CD4-positive, alpha-beta T cell treated with Interleukin-6 at 100 ng/mL for 8 hours (primary cell): ENCODE measurements at regions not wholly inside any gene's neighbourhood (a gene's known extent, or its start where the extent isn't known, plus 50 kb on each side); places are given as distances from the start of the nearest gene placed in this dataset.
"Not testable (repeated sequence)": the region's sequence is repeated elsewhere in the genome, so short reads cannot be mapped to it uniquely, and the experiment has no call there.

Experiments used
- DNase-seq: peaks from one replicate; pipeline ENCODE4 v3.0.0-alpha.2; 2020; ENCODE audit warnings: mixed read lengths, low spot score

DNA sequence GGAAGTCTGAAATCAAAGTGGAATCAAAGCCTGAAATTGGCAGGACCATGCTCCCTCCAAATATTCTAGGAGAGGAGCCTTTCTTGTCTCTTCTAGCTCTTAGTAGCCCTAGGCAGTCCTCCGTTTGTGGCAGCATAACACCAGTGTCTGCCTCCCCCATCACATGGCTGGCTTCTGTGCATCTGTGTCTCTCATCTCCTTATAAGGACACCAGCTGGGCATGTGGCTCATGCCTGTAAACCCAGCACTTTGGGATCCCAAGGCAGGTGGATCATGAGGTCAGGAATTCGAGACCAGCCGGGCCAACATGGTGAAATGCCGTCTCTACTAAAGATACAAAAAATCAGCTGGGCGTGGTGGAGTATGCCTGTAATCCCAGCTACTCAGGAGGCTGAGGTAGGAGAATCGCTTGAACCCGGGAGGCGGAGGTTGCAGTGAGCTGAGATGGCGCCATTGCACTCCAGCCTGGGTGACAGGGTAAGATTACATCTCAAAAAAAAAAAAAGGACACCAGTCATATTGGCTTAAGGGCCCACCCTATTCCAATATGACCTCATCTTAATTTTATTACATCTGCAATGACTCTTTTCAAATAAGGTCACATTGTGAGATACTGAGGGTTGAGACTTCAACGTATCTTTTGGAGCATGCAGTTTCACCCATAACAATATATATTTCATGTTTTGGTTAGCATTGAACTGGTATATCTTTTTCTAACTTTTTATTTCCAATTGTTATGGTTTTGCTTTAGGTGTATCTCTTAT lies 148.0 kb upstream of the TPM1 start:
- DNase-seq = no peak

DNA sequence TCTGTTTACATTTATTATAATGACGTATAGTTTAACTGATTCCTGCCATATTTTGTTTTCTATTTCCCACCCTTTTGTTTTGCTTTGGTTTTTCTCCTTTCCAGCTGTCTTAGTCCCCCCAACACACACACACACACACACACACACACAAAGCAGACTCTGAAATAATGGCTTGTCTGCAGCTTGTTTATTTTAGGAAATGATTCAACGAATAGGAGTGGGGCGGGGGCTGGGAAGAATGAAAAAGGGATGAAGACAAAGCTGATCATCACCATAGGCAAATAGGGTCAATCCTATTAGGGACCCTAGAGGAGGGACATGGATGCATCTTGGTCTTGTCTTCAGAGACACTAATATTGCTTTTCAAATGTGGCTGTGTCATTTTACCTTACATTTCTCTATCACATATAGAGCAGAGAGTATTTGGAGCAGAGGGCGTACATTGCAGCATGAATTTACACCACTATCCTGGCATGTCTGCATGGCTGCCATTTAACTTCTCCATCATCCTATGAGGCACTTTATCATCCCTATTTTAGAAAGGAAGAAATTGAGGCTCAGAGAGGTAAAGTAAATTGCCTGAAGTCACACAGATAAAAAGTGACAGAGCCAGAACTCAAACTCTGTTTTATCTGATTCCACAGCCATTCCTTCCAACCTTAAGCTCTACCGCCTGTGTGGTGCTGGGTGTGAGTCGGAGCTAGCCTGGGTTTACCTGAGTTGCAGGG lies 147.2 kb upstream of the TPM1 start:
- no peak for DNase-seq

DNA sequence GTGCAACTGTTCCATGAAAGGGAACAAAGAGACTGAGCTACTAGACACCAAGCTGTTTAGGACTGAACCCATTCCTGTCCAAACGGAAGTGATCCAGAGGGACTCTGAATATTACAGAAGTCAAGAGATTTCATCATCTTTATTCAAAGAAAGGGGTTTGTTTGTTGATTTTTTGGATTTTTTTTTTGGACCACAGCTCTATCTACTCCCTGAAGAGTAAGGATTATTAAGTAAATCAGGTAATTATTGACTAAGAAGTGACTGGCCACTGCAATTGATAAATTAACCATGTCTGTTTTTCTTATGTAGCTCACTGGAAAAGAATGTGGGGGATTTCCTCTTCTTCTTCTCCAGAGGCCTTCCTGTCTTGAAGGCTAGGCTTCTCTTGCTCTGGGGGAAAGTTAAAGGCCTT lies 146.6 kb upstream of the TPM1 start:
- no peak for DNase-seq

DNA sequence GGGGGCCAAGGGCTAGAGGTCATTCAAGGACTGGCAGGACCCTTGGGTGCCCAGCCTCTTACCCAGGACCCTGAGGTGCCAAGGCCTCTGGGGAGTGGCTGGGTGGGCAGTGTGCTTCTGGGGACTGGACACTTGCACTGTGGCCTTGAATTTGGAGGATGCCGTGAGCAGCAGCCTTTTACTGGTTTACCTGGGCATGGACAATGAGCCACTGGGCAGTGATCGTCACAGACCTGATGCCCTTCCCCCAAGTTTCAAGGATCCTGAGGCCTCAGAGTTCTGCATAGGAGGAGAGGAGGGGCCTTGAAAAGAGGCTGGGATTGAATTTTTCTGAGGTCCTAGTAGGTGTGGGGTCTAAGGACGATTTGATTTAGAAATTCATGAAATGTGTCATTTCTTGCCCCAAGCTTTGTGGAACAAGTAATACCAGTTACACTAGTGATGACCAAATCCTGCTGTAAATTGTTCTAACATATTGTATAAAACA lies 146.1 kb upstream of the TPM1 start:
- DNase-seq = no peak

DNA sequence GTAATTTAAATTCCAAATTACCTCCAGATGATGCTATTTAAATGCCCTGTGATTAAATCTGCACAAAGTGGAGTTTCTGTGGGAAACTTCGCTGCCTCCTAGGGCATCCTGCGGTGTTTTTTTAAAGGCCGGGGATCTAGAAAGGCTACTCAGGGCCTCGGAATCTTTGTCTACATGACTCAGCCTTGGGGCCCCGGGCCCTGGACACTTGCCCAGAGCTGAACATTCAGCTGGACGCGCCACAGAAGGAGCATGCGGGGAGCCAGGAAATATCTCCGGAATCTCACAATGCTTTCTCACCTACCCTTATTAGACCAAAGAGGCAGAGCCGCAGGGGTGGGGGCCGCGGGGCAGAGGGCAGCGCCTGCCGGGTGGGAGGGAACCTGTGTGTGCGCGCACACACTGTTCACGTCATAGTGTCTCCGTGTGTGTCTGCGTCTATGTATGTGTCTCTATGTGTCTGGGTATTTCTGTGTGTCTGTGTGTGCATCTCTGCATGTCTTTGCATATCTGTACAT lies 145.5 kb upstream of the TPM1 start:
- DNase-seq = no peak

DNA sequence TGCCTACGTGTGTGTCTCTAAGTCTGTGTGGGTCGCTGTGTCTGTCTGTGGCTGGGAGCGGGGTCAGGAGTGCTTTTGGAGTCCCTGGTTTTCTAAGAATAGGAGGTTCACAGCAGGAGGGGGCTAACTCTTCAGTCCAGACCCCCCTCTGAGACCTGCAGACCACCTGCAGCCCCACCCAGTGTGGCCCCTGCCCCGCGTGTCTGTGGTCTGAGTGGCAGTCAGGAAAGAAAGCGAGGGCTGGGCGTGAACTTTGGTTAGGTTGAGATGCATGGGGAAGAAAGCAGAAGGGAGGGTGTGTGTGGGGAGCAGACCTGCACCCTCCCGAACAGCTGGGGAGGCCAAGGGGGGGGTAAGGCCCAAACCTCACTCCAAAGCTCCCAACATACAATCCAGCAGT lies 144.9 kb upstream of the TPM1 start:
- DNase-seq = no peak

DNA sequence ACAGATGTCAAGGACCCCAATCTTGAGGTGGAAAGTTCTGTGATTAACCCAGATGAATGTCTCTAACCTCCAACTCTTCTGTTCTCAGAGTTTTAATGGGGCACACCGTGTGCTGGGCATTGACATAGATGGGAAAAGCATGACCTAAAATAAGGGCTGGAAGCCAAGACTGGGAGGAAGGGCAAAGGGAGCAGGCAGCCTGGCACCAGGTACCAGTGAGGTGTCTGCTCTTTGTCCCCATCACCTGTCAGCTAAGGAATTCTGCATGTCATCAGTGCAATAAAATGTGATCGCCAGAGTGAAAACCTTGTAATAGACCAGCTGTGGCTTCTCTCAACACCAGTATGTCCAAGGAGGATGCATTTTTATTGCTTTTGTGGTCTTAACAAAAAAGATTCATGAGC lies 143.5 kb upstream of the TPM1 start:
- DNase-seq = no peak

DNA sequence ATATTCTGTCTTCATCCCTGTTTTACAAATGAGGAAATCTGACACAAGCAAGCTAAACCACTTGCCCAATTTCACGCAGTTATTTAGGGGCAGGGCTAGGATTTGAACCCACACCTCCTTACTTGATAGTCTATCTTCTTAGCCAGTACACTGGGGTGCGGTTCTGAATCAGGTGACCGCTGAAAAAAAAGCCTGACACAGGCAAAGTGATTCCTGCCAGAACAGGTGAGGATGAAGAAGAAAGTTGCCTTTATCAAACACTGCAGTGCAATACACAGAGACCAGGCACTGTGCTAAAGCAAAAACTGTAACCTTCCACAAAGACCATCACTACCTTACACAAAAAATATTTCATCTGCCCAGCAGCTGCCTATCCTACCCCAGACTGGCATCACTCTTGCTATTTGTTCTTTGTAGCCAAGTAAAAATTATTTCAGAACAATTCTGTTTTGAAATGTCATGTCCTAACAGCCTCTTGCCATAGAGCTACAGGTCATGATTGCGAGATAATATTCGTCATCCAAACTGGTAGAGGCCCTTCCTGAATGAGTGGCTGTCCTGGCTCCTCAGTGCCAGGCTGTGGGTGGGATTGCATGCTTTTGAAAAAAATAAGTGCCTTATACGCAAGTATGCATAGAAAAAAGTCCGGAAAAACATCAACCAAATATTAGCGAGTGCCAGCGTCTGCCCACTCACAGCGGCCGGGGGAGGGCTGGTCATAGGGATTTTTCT lies 142.3 kb upstream of the TPM1 start:
- DNase-seq = no peak

DNA sequence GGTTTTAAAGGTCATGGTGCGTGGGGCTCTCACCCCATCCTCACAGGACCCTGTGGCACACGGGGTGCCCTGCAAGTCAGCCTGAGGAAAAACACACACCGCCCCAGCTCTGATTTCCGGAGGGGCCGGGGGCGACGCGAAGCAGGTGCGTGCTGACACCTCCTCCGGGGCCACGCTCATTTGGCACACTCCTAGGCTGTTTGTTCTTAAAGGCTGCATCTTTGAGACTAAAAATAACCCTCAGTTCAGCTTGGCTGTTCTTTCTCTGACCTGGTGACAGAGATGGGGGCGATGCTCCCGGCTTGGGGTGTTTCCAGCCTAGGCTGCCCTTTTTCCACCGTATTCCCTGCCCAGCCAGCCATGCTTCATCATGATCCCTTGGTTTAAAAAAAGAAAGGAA lies 141.5 kb upstream of the TPM1 start:
- no peak for DNase-seq

DNA sequence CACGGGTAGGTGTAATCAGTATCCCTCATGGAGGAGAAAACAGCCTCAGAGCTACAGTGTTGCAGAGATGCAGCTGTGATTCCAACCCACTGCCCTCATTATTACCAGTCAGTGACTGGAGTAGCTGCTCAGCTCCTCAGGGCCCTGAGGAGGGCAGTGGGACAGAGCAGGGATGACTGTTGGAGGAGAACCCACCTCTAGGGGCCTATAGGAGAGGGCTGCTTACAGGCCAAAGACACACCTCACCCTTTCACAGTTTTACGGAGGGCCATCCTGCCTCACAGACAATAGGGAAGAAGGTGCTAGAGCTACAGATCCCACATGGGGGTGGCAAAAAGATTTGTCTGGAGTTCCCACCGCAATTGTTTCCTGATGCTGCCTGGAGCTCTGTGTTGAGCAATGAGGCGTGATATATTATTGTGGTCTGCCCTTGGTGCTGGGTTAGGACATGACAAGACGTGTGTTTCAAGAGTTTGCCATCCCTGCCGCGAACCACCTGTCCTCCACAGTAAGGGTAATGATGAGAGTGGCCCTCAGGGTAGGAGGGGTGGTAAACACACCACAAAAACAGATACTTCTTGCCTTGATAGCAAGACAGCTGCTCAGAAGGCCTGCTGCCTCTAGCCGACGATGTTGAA lies 140.5 kb upstream of the TPM1 start:
- DNase-seq = no peak

DNA sequence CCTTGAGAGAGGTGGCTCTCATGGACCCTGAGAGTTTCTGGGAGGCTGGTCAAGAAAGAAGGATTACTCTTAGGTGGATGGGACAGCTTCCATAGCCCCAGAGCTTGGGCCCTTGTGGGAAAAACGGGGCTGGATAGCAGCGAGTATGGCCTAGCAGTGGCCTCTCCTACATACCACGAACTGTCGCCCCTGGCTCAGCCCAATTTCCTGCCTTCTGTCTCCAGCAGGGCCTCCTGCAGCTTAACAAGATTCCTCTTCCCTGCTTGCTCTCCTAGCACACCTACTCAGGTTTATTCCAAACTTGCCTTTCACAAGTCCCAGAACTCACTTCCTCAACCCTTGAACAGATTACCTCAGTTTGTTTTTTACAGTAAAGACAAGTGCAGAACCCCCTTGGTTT lies 139.7 kb upstream of the TPM1 start:
- DNase-seq = no peak

DNA sequence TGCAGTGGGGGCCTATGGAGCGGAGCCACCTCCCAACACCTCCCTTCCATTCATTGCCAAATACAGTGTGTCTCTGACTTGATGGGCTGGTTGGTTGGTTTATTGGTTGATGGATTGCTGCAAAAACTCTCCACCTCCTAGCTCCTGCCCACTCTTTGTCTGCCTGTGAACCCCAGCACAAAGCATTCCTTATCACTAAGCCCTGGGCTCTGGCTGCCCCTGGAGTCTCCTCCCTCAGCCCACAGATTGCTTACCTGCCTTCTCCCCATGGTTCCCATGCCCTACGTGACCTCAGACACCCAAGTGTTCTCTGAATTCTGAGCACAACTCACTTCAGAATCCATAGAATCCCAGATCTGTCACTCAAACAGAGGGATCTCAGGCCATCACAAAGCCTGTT lies 139.1 kb upstream of the TPM1 start:
- no peak for DNase-seq

DNA sequence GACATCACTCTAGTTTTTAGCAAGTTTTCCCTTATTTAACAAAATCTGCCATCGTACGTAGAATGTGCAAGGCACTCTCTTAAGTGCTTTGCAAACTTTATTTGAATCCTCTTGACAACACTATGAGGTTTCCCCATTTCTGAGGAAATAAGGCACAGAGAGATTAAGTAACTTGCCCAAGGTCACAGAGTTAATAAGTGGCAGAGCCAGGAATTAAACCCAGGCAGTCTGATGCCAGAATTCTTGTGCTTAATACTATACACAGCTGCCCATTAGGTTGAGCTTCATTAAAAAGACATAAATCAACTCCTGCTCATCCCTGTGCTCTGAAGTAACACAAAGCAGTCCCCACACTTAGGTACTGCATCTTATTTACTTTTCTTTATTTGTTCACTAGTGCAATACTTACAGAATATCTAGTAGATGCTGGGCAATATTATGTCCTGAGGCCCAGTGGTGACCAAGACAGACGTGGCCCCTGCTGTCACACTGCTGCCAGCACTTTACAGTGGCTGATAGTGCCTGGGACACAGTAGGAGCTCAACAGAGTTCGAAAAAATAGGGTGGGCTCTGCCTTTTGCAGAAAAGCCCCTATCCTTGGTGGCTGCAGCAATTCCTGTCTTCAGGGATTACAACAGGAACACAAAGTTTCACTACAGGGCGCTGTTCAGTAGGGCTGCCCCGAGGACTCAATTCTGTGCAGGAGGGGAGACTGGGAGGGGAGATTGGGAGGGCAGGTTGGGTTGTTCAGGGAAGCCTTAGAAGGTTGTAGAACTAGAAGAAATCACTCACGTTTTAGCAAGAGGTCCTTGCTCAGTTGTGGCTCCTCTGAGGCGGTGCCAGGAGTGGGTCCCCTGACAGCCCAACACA lies 138.3 kb upstream of the TPM1 start:
- DNase-seq = no peak

DNA sequence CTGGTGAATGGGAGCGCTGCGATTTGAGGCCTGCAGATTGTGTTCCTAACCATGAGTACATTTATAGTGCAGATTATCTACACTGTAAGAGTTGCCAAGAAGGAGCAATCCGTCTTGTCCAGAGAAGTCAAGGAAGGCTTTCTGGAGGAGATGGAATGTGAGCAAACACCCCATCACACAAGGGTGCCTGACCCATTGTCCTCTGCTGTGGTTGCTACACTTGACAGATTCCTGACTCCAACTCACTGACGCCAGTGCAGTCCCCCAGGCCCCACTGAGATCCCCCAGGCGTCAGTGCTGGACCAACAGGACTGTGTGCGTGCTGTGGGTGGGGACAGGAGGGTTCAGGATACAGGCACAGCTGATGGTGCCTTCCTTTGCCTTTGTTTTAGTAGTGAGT lies 135.9 kb upstream of the TPM1 start:
- DNase-seq = no peak

DNA sequence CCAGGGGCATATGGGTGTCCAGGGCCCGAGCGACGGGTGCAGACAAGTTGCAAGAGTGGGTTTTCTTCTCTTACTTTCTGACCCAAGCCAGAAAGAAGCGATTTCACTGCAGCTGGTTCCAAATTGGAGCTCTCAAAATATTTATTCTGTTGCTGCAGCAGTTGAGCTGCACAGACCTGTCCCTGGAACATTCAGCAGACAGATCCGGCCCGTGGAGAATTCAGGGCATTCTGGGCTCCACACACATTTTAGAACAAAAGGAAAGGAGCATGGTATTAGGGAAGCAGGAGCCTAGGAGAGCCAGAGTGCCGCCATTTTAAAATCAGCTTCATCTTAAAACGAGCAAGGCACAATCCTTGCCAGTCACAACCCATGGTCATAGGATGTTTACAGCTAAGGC lies 135.3 kb upstream of the TPM1 start:
- no peak for DNase-seq

DNA sequence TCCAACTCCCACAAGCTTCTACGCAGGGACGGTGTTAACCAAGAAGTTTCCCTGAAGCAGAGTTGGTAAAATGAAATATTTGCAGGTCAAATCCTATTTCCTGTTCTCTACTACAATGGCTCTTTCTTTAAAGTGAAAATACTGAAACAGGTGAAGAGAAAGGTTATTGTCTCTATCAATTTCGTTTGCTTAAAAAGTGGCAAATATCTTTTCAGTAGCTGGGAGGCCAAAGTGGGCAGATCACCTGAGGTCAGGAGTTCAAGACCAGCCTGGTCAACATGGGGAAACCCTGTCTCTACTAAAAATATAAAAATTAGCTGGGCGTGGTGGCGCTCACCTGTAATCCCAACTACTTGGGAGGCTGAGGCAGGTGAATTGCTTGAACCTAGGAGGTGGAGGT lies 134.2 kb upstream of the TPM1 start:
- DNase-seq = not testable (repeated sequence)

DNA sequence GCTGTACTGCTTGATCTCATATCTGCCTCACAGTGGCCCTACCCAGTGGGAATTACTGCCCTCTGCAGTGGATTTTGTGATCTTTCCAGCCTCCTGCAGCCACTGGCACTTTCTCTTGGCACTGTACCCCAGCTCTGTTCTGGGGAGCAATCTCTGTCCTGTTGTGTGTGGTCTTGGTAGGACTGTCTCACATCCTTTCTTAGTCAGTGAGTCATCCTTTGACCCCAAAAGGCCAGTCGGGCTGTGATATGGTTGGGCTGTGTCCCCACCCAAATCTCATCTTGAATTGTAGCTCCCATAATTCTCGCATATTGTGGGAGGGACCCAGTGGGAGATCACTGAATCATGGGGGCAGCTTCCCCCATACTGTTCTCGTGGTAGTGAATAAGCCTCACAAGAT lies 133.3 kb upstream of the TPM1 start:
- no peak for DNase-seq

DNA sequence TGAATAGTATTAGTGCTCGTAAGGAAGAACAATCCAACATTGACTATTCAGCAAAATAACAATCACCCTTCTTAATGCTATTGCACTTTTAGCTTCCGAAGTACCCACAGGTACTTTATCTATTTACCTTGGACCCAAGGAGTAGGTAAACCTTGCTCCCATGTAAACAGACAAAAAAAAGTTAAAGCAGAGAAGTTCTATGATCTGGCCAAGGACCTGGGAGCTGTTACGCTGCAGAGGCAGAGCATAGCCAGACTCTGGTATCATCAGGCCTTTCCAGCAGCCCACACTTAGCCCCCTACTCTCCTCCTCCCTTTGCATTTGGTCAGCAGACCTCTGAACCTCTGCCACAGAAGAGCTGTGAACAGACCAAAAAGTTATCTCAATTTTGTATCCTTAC lies 130.3 kb upstream of the TPM1 start:
- no peak for DNase-seq

DNA sequence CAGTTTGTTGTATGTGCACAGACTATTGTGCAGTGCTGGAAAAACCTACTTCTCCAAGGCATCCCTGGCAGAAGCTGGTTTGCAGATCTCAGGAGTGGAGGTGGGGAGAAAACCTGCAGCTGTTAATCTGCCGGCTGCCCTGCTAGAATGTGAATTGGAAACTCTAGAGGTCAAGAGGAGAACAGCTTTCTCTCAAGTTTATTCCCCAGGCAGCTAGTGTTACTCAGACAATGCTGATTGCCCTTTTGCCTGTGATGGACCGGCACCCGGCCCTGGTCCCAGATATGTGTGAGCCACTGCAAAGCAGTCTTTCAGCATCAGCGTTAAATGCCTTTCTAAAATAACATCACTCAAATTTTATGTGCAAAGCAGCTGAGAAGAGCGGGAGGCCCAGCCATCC lies 129.7 kb upstream of the TPM1 start:
- no peak for DNase-seq

DNA sequence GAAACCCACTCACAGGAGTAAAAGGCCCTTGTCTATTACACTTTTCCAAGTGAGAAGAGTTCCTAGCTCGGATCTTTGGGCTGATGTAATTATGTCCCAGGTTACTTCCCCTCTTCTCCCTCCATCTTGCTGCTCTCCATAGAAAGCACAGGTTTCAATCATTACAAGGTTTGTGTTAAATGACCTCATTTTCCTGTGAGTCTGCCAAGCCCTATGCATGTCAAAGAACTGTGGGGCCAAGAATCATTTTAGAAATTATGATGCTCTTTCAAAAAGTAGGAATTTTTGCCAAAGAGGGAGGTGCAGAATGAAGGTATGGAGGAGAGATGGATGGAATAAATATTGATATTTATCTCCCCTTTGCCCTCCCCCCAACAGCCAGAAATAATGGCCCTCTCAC lies 129.3 kb upstream of the TPM1 start:
- DNase-seq = no peak

DNA sequence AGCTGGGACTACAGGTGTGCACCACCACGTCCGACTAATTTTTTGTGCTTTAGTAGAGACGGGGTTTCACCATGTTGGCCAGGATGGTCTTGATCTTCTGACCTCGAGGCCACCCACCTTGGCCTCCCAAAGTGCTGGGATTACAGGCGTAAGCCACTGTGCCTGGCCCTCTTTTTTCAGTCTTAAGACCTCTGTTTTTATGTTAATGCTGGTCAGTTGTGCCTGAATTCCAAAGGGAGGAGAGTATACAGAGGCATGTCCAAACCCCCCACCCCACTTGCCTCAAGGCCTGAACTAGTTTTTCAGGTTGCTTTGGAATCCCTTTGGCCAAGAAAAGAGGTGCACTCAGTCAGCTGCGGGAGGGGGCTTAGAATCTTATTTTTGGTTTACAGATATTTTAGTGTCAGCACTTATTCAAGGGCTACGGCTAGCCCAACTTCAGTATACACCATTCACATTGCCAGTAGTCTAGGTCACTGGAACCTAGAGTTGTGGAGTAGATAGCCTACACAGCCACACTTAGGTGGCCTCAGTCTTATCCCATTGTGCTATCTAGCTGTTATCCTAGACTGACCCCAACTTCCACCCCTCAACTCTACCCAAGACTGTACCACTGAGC lies 128.0 kb upstream of the TPM1 start:
- no peak for DNase-seq
